ENCODE measurements at regions not wholly inside any gene's neighbourhood (a gene's known extent, or its start where the extent isn't known, plus 50 kb on each side); places are given as distances from the start of the nearest gene placed in this dataset.

DNA sequence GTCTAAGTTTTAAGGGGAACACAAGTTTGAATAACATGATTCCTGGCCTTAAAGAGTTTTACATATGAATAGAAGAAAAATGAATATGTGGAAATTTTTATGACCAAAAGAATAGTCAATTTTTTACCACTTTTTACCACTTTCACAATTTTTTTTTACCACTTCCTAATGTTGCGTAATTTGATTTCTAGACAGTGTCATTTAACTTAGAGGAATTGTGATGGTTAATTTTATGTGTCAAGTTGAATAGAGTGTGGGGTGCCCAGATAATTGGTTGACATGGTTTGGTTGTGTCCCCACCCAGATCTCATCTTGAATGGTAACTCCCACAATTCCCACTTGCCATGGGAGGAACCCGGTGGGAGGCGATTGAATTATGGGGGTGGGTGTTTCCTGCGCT, 416.6 kb downstream of the KIF4B start:
- TF ChIP-seq, protein P1, sequence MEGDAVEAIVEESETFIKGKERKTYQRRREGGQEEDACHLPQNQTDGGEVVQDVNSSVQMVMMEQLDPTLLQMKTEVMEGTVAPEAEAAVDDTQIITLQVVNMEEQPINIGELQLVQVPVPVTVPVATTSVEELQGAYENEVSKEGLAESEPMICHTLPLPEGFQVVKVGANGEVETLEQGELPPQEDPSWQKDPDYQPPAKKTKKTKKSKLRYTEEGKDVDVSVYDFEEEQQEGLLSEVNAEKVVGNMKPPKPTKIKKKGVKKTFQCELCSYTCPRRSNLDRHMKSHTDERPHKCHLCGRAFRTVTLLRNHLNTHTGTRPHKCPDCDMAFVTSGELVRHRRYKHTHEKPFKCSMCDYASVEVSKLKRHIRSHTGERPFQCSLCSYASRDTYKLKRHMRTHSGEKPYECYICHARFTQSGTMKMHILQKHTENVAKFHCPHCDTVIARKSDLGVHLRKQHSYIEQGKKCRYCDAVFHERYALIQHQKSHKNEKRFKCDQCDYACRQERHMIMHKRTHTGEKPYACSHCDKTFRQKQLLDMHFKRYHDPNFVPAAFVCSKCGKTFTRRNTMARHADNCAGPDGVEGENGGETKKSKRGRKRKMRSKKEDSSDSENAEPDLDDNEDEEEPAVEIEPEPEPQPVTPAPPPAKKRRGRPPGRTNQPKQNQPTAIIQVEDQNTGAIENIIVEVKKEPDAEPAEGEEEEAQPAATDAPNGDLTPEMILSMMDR (IDR thresholded peaks at IDR 0.05; ENCODE audit: low read length), result no peak
- TF ChIP-seq EZH2phosphoT487 (IDR thresholded peaks at IDR 0.05; ENCODE audit: low read length), result no peak

Measured in MM.1S (cell line).